Right lobe of liver (tissue), 6 donors: ENCODE measurements at regions not wholly inside any gene's neighbourhood (a gene's known extent, or its start where the extent isn't known, plus 50 kb on each side); places are given as distances from the start of the nearest gene placed in this dataset.

Experiments used
- ATAC-seq, 4 donors: fragments of 200-7000 bp; cut with Tn5 transposase; one replicate each; pipeline ENCODE4 v1.9.1; 2020; ENCODE audit warnings: mild to moderate bottlenecking in 4 of 4, moderate library complexity in 4 of 4
- DNase-seq, 3 donors: peaks; one replicate each; pipeline ENCODE4 v3.0.0-alpha.2; 2020
- H3K27ac ChIP-seq, 3 donors: fragments of 200-600 bp; one replicate each; pipeline ENCODE4 v1.8.0; 2022
- H3K27me3 ChIP-seq, 2 donors: fragments of 200-600 bp; one replicate each; pipeline ENCODE4 v1.8.0; 2022
- H3K36me3 ChIP-seq, 4 donors: fragments of 200-600 bp; sonication (generic) in 1 of 4; one replicate each; pipeline versions ENCODE4 v1.5.1 to v1.8.0; 2017 to 2022; ENCODE audit warnings: control low read depth in 1 of 4
- H3K4me1 ChIP-seq, 4 donors: fragments of 200-600 bp; sonication (generic) in 1 of 4; one replicate each; pipeline versions ENCODE4 v1.5.1 to v1.8.0; 2017 to 2022; ENCODE audit warnings: control low read depth in 1 of 4
- H3K4me3 ChIP-seq, 3 donors: fragments of 200-600 bp; one replicate each; pipeline ENCODE4 v1.8.0; 2022
- H3K9me3 ChIP-seq, 4 donors: fragments of 200-600 bp; sonication (generic) in 1 of 4; one replicate each; pipeline versions ENCODE4 v1.5.1 to v1.8.0; 2017 to 2022; ENCODE audit warnings: control low read depth in 1 of 4
- CTCF ChIP-seq, 4 donors: fragments of 200-600 bp in 3 of 4; fragments of 450-650 bp in 1 of 4; IDR thresholded peaks; one replicate each; pipeline versions ENCODE4 v1.5.1 to v1.8.0; 2016 to 2022; ENCODE audit warnings: antibody characterized with exemption in 4 of 4, mild to moderate bottlenecking in 2 of 4
- POLR2A ChIP-seq: fragments of 450-650 bp; IDR thresholded peaks from one replicate; pipeline ENCODE4 v1.6.1; 2017; ENCODE audit warnings: antibody characterized with exemption, mild to moderate bottlenecking
- WGBS: methylation state at CpG from one replicate; pipeline ENCODE4 v1.1.6; 2018; ENCODE audit warnings: low coverage, low lambda C conversion rate; ENCODE audit not compliant: insufficient coverage; ENCODE audit errors: missing lambda C conversion rate; 5-methylcytosine and 5-hydroxymethylcytosine counted together
- intact Hi-C, 2 donors: fragments of 100-400 bp; cut with DNase I; formaldehyde crosslinking; loops; one replicate each; pipeline versions ENCODE4 v1.11.2 to v1.14.1; 2022
- donor health status: DM: no; HTN: yes; CAD: no.
- donor health status: DM: no; HTN: no; CAD: no.
- donor health status: DM: no; HTN: no; CAD: no.
- donor health status: DM: no; HTN: yes; CAD: no.
- donor health status: DM: no; HTN: yes; CAD: no.

- Histone ChIP-seq H3K27ac (no peak overlapping the region), H3K9me3 (no peaks in the 10 kb centered on the region), H3K4me1 (no peaks in the 10 kb centered on the region), H3K36me3 (no peaks in the 10 kb centered on the region), H3K4me3 (no peak overlapping the region), H3K27me3 (no peaks in the 10 kb centered on the region)
- WGBS, result 80% methylated on average over 1 of the region's 1 CpG
- DNase-seq (no peak), ATAC-seq (no peak)
- no peak for TF ChIP-seq POLR2A
- TF ChIP-seq CTCF (IDR thresholded peaks at IDR 0.05), result no peak
- intact Hi-C loops, result no loop called here
Observed at GRCh38 chr13:83709426-83710132, 172.7 kb downstream of the SLITRK1 start.

- WGBS, result 47% methylated on average over 1 of the region's 1 CpG
- no peak for TF ChIP-seq CTCF (IDR thresholded peaks at IDR 0.05)
- no peak for TF ChIP-seq POLR2A
- Histone ChIP-seq H3K36me3 (no peaks in the 10 kb centered on the region), H3K27ac (no peak overlapping the region), H3K4me1 (no peaks in the 10 kb centered on the region), H3K4me3 (no peak overlapping the region), H3K9me3 (no peaks in the 10 kb centered on the region), H3K27me3 (no peaks in the 10 kb centered on the region)
- intact Hi-C loops, result no loop called here
- DNase-seq (no peak), ATAC-seq (no peak)
Observed at GRCh38 chr13:83702021-83702420, 180.3 kb downstream of the SLITRK1 start.

GRCh38 chr13:83692800-83693199 is 189.5 kb downstream of the SLITRK1 start:
- Histone ChIP-seq H3K9me3 (no peaks in the 10 kb centered on the region), H3K4me1 (no peaks in the 10 kb centered on the region), H3K4me3 (no peak overlapping the region), H3K36me3 (no peaks in the 10 kb centered on the region), H3K27me3 (no peaks in the 10 kb centered on the region), H3K27ac (no peak overlapping the region)
- TF ChIP-seq CTCF (IDR thresholded peaks at IDR 0.05), result no peak
- DNase-seq, result no peak
- 44% methylated on average over 2 of the region's 2 CpGs for WGBS
- ATAC-seq, result no peak
- intact Hi-C loops, result no loop called here

GRCh38 chr13:83691966-83692365 is 190.3 kb downstream of the SLITRK1 start:
- Histone ChIP-seq H3K9me3 (no peaks in the 10 kb centered on the region), H3K36me3 (no peaks in the 10 kb centered on the region), H3K27me3 (no peaks in the 10 kb centered on the region), H3K4me1 (no peaks in the 10 kb centered on the region), H3K27ac (no peak overlapping the region), H3K4me3 (no peak overlapping the region)
- ATAC-seq (no peak), DNase-seq (no peak)
- 9% methylated on average over 1 of the region's 1 CpG for WGBS
- intact Hi-C loops, result no loop called here
- no peak for TF ChIP-seq POLR2A
- no peak for TF ChIP-seq CTCF (IDR thresholded peaks at IDR 0.05)

- Histone ChIP-seq H3K27ac (no peak overlapping the region), H3K9me3 (no peaks in the 10 kb centered on the region), H3K36me3 (no peaks in the 10 kb centered on the region), H3K4me3 (no peak overlapping the region), H3K27me3 (no peaks in the 10 kb centered on the region), H3K4me1 (no peaks in the 10 kb centered on the region)
- ATAC-seq (no peak), DNase-seq (no peak)
- WGBS, result 36% methylated on average over 1 of the region's 1 CpG
- no peak for TF ChIP-seq CTCF (IDR thresholded peaks at IDR 0.05)
- no peak for TF ChIP-seq POLR2A
- intact Hi-C loops, result no loop called here
Observed at GRCh38 chr13:83681547-83681946, 200.7 kb downstream of the SLITRK1 start.
